GM23248 (cell line): ENCODE measurements at regions not wholly inside any gene's neighbourhood (a gene's known extent, or its start where the extent isn't known, plus 50 kb on each side); places are given as distances from the start of the nearest gene placed in this dataset.

ENCODE experiments used
- EZH2 ChIP-seq: fragments of 200-600 bp; sonication (generic); IDR thresholded peaks from 2 replicates; pipeline ENCODE4 v1.6.1; 2018; ENCODE audit warnings: antibody characterized with exemption, mild to moderate bottlenecking; ENCODE audit not compliant: insufficient read depth, poor library complexity, severe bottlenecking
- EZH2phosphoT487 ChIP-seq: fragments of 200-600 bp; sonication (generic); IDR thresholded peaks from 2 replicates; pipeline ENCODE4 v1.6.1; 2018; ENCODE audit warnings: antibody characterized with exemption, moderate library complexity, mild to moderate bottlenecking, low read depth; ENCODE audit not compliant: insufficient read depth

GRCh38 chr1:184892116-184892515, 82.2 kb downstream of the NIBAN1 start:
- TF ChIP-seq EZH2 (no peak), EZH2phosphoT487 (no peak)
